GM04504 (cell line): ENCODE measurements at regions not wholly inside any gene's neighbourhood (a gene's known extent, or its start where the extent isn't known, plus 50 kb on each side); places are given as distances from the start of the nearest gene placed in this dataset.

ENCODE experiments used
- DNase-seq: peaks from one replicate; pipeline ENCODE4 v3.0.0-alpha.2; 2012; ENCODE audit warnings: low read depth

DNA sequence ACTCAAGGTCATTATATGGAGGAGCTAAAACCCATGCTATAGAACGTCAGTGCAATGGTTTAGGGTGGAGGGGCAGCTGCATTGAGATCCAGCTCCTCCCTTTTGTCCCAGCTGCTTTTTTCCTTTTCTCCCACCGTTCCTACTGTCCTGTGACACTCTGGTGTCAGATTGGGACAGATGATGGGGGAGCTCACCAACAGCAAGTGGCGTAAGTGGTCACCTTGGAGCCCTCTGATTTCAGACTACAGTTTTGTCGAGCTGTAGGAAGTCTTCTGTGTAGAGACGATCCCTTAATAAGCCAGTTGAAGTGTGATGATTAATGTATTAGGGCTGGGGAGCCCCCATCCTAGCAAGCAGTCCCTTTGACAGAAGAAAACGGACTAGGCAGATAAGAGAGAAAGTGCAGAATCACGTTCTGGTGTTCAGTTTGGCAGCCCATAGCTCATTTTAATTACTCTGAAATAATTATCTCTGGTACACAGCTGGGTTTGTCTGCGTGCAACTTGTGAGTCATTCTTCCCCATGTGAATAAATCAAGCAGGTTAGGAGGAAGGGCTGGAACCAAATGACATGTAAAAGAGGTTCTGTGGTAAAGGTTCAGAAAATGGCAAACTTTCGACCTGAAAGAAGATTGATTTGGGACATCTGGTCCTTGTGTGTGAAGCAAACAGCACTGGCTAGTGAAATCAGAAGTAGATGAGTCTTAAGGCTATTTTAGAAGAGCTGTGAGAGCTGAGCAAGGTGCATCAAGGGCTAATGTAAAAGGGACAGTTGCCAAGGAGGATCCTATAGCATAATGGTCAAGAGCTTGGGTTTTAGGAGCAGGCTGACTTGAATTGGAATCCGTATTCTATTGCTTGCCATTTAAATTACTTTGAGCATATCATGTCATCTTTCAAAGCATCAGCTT lies 241.4 kb downstream of the EDEM1 start:
- DNase-seq = no peak

GRCh38 chr3:5429517-5429890 lies 242.0 kb downstream of the EDEM1 start:
- no peak for DNase-seq

GRCh38 chr3:5430701-5431100 lies 243.2 kb downstream of the EDEM1 start:
- no peak for DNase-seq

DNA sequence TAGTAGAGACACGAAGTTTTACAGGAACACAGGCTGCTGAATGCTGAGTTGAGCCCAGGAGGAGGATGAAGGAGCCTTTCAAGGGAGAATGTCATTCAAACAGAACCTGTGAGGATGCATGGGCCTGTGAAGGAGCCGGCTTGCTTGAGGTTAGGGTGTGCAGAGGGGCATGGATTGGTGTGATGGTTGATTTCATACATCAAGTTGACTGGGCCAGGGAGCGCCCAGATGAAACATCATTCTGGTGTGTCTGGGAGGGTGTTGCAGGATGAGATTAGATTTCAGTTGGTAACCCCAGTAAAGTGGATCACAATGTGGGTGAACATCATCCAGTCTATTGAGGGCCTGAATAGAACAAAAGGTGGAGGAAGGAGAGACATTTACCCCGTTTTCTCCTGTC lies 243.6 kb downstream of the EDEM1 start:
- DNase-seq = no peak

- DNase-seq = no peak
Observed at GRCh38 chr3:5431811-5432378, 244.4 kb downstream of the EDEM1 start.

GRCh38 chr3:5437296-5437782 lies 249.8 kb downstream of the EDEM1 start:
- DNase-seq = no peak

GRCh38 chr3:5437783-5438323 lies 250.3 kb downstream of the EDEM1 start:
- DNase-seq = no peak

- no peak for DNase-seq
Observed at GRCh38 chr3:5441401-5441800, 253.9 kb downstream of the EDEM1 start.

- DNase-seq = no peak
Observed at GRCh38 chr3:5442106-5442785, 254.7 kb downstream of the EDEM1 start.

GRCh38 chr3:5442786-5443138 lies 255.3 kb downstream of the EDEM1 start:
- DNase-seq = no peak

GRCh38 chr3:5444253-5444652 lies 256.7 kb downstream of the EDEM1 start:
- DNase-seq = no peak

DNA sequence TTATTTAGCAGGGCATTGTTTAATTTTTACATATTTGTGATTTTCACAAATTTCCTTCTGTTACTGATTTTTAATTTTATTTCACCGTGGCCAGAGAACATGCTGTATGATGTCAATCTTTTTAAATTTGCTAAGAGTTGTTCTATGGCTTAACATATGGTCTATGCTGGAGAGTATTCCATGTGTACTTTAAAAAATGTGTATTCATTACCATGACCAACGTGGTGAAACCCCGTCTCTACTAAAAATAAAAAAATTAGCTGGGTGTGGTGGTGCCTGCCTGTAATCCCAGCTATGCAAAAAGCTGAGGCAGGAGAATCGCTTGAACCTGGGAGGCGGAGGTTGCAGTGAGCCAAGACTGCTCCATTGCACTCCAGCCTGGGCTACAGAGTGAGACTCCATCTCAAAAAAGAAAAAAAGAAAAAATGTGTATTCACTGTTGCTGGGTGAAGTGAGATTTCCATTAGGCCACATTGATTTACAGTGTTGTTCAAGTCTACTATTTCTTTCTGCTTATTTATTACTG lies 258.2 kb downstream of the EDEM1 start:
- DNase-seq = no peak

- no peak for DNase-seq
Observed at GRCh38 chr3:5448246-5448645, 260.7 kb downstream of the EDEM1 start.

- no peak for DNase-seq
Observed at GRCh38 chr3:5448816-5449215, 261.3 kb downstream of the EDEM1 start.

- no peak for DNase-seq
Observed at GRCh38 chr3:5456199-5456598, 268.7 kb downstream of the EDEM1 start.

DNA sequence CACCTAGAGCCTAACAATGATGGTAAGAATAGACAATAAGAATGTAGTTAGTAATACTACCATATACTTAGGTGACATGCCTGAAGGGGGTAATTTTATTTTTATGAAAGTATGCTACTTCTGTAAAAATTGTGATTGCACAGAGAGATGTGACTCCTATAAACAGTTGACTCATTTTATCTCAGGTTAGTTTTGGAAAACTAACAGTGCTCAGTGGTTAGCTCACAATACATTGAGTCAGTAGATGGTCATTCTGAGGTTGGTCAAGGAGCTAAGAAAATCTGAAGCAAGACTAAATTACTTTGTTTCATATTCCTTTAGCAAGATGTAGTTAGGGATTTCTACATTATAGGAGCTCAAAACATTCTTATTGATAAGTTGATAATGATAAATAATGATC lies 271.0 kb downstream of the EDEM1 start:
- DNase-seq = no peak

DNA sequence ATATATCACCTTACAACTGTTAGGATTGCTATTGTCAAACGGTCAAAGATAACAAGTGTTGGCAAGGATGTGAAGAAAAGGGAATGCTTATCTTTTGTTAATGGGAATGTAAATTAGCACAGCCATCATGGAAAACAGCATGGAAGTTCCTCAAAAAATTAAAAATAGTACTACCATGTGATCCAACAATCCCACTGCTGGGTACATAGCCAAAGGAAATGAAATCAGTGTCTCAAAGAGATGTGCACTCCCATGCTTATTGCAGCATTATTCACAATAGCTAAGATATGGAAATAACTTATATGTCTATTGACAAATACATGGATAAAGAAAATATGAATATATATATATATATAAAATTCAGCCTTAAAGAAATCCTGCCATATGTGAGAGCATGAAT lies 274.6 kb downstream of the EDEM1 start:
- DNase-seq = no peak

GRCh38 chr3:5463991-5464390 lies 276.5 kb downstream of the EDEM1 start:
- no peak for DNase-seq

- DNase-seq = no peak
Observed at GRCh38 chr3:5464649-5465048, 277.1 kb downstream of the EDEM1 start.

GRCh38 chr3:5465183-5465582 lies 277.7 kb downstream of the EDEM1 start:
- DNase-seq = no peak

- DNase-seq = no peak
Observed at GRCh38 chr3:5466065-5466464, 278.6 kb downstream of the EDEM1 start.

- no peak for DNase-seq
Observed at GRCh38 chr3:5466717-5467116, 279.2 kb downstream of the EDEM1 start.

DNA sequence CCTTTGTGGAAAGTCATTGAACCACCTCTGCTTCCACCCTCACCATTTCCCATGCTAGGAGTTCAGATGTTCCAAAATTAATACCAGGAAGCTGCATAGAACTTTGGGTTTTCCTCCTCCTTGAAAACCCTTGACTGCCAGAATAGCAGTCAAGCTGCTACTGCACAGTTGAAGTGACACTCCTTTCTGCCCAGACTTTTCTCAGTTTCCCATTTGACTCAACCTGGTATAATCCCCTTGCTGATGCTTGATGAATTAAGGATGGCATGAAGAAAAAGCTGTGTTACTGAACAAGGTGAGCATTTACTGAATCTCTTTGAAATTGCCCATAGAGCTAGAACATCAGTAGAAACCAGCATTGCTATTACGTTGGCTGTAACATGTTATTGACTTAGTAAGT lies 286.0 kb downstream of the EDEM1 start:
- no peak for DNase-seq
